Keratinocyte (primary cell): ENCODE measurements at regions not wholly inside any gene's neighbourhood (a gene's known extent, or its start where the extent isn't known, plus 50 kb on each side); places are given as distances from the start of the nearest gene placed in this dataset.

Source experiments
- CTCF ChIP-seq, 3 experiments: IDR thresholded peaks in 1 of 3; conservative IDR thresholded peaks in 1 of 3; optimal IDR thresholded peaks in 1 of 3; 2 replicates in 2 of 3; 3 replicates in 1 of 3; pipeline versions ENCODE3 to v1.5.1; 2011; ENCODE audit warnings: low read length in 3 of 3, mild to moderate bottlenecking in 3 of 3, moderate library complexity in 2 of 3, control low read depth in 1 of 3, inconsistent platforms in 1 of 3; ENCODE audit not compliant: insufficient read depth in 2 of 3; ENCODE audit errors: extremely low read depth in 1 of 3
- EZH2 ChIP-seq: IDR thresholded peaks from one replicate; pipeline ENCODE4 v1.6.1; 2012; ENCODE audit warnings: inconsistent platforms, mild to moderate bottlenecking, low read length, moderate library complexity

GRCh38 chr12:65707051-65707450 lies 117.2 kb upstream of the HMGA2 start:
- TF ChIP-seq CTCF (optimal IDR thresholded peaks at IDR 0.05 in 1 of 3, IDR thresholded peaks at IDR 0.05 in 1 of 3, conservative IDR thresholded peaks at IDR 0.05 in 1 of 3; ENCODE audit: extremely low read depth in 1 of 3, insufficient read depth in 2 of 3, low read length in 3 of 3) (no peak), EZH2 (no peak)
